HG03378 (cell line): ENCODE measurements at regions not wholly inside any gene's neighbourhood (a gene's known extent, or its start where the extent isn't known, plus 50 kb on each side); places are given as distances from the start of the nearest gene placed in this dataset.

Experiments used
- ATAC-seq: cut with Tn5 transposase; IDR thresholded peaks from one replicate; pipeline ENCODE4 v1.9.1; 2021; ENCODE audit warnings: mild to moderate bottlenecking, moderate library complexity; ENCODE audit not compliant: unreplicated experiment

GRCh38 chr13:74891610-74892009, 590.4 kb downstream of the TBC1D4 start:
- no peak for ATAC-seq

- no peak for ATAC-seq
Observed at GRCh38 chr13:74889321-74889720, 592.6 kb downstream of the TBC1D4 start.

- no peak for ATAC-seq
Observed at GRCh38 chr13:74886502-74886901, 595.5 kb downstream of the TBC1D4 start.

GRCh38 chr13:74883834-74884233, 598.1 kb downstream of the TBC1D4 start:
- no peak for ATAC-seq

- no peak for ATAC-seq
Observed at GRCh38 chr13:74871369-74872070, 610.4 kb downstream of the TBC1D4 start.

- no peak for ATAC-seq
Observed at GRCh38 chr13:74870865-74871264, 611.1 kb downstream of the TBC1D4 start.

- ATAC-seq, result no peak
Observed at GRCh38 chr13:74869846-74870245, 612.1 kb downstream of the TBC1D4 start.

GRCh38 chr13:74868049-74868448, 613.9 kb downstream of the TBC1D4 start:
- ATAC-seq, result no peak

- ATAC-seq, result no peak
Observed at GRCh38 chr13:74867460-74867859, 614.5 kb downstream of the TBC1D4 start.

- no peak for ATAC-seq
Observed at GRCh38 chr13:74866101-74866500, 615.9 kb downstream of the TBC1D4 start.

GRCh38 chr13:74865656-74866055, 616.3 kb downstream of the TBC1D4 start:
- ATAC-seq, result no peak

GRCh38 chr13:74860789-74861188, 621.2 kb downstream of the TBC1D4 start:
- ATAC-seq, result no peak

GRCh38 chr13:74850893-74851292, 631.1 kb downstream of the TBC1D4 start:
- no peak for ATAC-seq

GRCh38 chr13:74847966-74848365, 634.0 kb downstream of the TBC1D4 start:
- ATAC-seq, result no peak

- no peak for ATAC-seq
Observed at GRCh38 chr13:74845806-74846205, 636.2 kb downstream of the TBC1D4 start.

GRCh38 chr13:74841651-74842050, 640.3 kb downstream of the TBC1D4 start:
- ATAC-seq, result no peak

GRCh38 chr13:74841123-74841522, 640.8 kb downstream of the TBC1D4 start:
- no peak for ATAC-seq

GRCh38 chr13:74839656-74840055, 642.3 kb downstream of the TBC1D4 start:
- ATAC-seq, result no peak

GRCh38 chr13:74838096-74838495, 643.9 kb downstream of the TBC1D4 start:
- no peak for ATAC-seq

- ATAC-seq, result no peak
Observed at GRCh38 chr13:74836628-74837027, 645.3 kb downstream of the TBC1D4 start.

- ATAC-seq, result no peak
Observed at GRCh38 chr13:74835579-74835978, 646.4 kb downstream of the TBC1D4 start.

GRCh38 chr13:74825938-74826246, 656.1 kb downstream of the TBC1D4 start:
- no peak for ATAC-seq
